Hematopoietic multipotent progenitor cell (in vitro differentiated cells): ENCODE measurements at regions not wholly inside any gene's neighbourhood (a gene's known extent, or its start where the extent isn't known, plus 50 kb on each side); places are given as distances from the start of the nearest gene placed in this dataset.
"Not testable (repeated sequence)": the region's sequence is repeated elsewhere in the genome, so short reads cannot be mapped to it uniquely, and the experiment has no call there.

Source experiments
- DNase-seq, 3 donors: peaks; one replicate each; pipeline ENCODE4 v3.0.0-alpha.2; 2011 to 2015; ENCODE audit warnings: low read depth in 2 of 3, low spot score in 2 of 3

- no peak for DNase-seq
Measured at GRCh38 chr11:29634244-29634643, 382.6 kb downstream of the KCNA4 start.

GRCh38 chr11:29629286-29629685, 387.5 kb downstream of the KCNA4 start:
- DNase-seq, result no peak

DNA sequence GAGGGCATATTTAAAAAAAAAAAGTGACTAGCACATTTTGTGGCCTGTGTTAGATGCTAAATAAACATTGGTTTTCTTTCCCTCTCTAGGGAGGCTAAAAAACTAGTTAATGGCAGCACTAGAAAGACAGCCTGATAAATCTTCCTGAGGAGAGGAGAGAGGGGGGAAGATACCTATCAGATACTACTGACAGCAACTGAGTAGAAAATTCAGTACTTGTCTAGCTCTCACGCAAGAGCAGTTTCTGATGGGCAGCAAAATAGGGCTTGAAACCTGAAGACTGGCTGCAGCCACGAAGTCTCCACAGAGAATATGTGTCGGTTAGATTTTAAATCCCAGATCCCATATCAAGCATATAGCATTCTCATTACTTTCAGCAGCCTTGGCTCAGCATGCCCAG, 388.2 kb downstream of the KCNA4 start:
- no peak for DNase-seq

DNA sequence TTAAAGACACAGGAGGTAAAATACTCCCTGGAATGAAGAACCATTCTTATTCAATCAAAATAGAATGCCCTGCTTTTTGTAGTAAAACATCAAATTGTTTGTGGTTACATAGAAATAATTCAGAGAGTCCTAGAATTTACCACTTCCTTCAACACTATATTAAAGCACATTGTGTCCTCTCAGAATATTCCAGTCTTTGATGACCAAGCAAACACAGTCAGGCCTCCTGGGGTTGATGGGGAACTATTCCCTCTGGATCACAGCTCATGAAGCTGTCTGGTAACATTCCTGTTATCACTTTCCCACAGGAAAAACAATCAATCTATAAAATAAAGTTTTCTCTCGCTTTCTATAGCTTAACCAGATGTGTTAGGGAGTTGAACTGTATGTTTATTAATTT, 389.3 kb downstream of the KCNA4 start:
- no peak for DNase-seq

GRCh38 chr11:29623144-29623722, 393.6 kb downstream of the KCNA4 start:
- DNase-seq, result no peak

GRCh38 chr11:29616611-29617010, 400.2 kb downstream of the KCNA4 start:
- no peak for DNase-seq

- no peak for DNase-seq
Measured at GRCh38 chr11:29612423-29612822, 404.4 kb downstream of the KCNA4 start.

- DNase-seq, result no peak
Measured at GRCh38 chr11:29606330-29607031, 410.3 kb downstream of the KCNA4 start.

DNA sequence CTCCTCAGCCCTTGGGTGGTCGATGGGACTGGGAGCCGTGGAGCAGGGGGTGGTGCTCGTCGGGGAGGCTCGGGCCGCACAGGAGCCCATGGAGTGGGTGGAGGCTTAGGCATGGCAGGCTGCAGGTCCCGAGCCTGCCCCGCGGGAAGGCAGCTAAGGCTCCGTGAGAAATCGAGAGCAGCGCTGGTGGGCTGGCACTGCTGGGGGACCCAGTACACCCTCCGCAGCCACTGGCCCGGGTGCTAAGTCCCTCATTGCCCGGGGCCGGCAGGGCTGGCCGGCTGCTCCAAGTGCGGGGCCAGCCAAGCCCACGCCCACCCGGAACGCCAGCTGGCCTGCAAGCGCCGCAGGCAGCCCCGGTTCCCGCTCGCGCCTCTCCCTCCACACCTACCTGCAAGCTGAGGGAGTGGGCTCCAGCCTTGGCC, 416.7 kb downstream of the KCNA4 start:
- DNase-seq, result not testable (repeated sequence)

DNA sequence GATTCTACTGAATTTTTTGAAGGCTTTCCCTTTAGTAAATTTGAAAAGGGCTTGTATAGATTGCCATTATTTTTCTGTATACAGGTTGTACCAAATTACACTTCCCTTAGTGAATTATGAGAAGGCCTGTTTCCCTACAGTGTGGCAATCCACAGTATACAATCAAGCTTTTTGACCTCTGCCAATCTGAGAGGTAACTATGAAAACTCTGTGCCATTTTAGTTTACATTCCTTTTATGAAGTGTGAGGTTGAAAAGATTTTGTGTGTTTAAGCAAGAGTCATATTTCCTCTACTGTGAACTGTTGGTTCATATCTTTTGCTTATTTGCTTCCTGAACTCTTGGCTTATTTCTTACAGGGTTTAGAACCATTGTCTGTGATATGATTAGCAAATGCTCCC, 432.5 kb downstream of the KCNA4 start:
- no peak for DNase-seq

GRCh38 chr11:29578806-29579205, 438.0 kb downstream of the KCNA4 start:
- no peak for DNase-seq

DNA sequence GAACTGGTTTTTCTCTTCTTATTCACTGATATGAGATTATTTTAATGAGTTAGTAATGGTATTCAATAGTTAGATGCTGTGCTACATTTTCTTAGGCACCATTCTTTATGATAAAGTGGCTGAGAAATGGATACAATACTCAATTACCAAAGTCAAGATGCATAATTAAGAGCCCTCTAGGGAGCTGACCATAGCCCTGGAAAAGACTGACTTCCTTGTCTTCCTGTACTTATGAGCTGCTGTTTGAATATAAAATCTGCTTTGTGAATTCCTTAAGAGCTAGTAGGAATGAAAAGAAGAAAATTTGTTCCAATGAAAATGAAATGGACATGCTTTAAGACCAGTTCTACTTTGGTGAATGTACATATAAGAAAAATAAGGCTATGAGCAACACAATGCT, 452.3 kb downstream of the KCNA4 start:
- no peak for DNase-seq

- DNase-seq, result no peak
Measured at GRCh38 chr11:29562183-29562582, 454.6 kb downstream of the KCNA4 start.

DNA sequence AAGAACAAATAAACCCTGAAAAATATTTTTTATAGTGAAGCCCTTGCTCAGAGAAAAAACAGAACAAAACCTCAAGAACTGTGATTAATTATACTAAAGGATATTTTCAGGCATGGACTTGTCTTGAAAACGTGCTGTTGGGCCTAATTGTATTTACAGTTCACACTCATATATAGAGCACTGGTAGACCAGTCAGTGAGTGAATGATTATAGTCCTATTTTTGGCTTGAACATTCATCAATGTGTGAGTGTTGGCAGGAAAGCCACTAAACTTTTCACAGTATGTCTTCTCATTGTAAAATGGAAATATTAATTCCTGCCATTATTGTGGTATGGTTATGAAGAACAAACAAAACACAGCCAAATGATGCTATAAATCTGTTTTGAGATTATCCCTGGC, 462.8 kb downstream of the KCNA4 start:
- DNase-seq, result no peak

- no peak for DNase-seq
Measured at GRCh38 chr11:29538339-29539036, 478.3 kb downstream of the KCNA4 start.

- DNase-seq, result no peak
Measured at GRCh38 chr11:29534836-29535235, 482.0 kb downstream of the KCNA4 start.

DNA sequence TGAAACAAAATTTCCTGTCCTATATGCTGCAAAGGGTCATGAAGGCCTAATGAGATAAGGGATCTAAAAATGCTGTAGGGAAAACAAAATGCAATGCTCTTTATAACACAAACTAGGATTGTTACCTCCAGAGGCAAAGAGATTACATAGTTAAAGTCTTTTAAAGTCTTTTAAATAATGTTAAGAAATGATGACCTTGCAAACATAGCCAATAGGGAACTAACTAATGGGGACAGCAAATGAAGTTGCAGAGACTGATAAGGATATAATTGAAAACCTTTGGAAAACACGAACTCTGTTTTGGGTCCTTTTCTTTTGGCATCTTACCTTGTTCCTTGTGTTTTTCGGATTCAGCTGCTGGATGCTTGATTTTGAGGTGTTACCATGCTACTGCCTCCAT, 485.9 kb downstream of the KCNA4 start:
- no peak for DNase-seq

- peak in 2 of 3 donors; percentile 15 to 42 for DNase-seq
Measured at GRCh38 chr11:29527391-29527936, 489.4 kb downstream of the KCNA4 start.

DNA sequence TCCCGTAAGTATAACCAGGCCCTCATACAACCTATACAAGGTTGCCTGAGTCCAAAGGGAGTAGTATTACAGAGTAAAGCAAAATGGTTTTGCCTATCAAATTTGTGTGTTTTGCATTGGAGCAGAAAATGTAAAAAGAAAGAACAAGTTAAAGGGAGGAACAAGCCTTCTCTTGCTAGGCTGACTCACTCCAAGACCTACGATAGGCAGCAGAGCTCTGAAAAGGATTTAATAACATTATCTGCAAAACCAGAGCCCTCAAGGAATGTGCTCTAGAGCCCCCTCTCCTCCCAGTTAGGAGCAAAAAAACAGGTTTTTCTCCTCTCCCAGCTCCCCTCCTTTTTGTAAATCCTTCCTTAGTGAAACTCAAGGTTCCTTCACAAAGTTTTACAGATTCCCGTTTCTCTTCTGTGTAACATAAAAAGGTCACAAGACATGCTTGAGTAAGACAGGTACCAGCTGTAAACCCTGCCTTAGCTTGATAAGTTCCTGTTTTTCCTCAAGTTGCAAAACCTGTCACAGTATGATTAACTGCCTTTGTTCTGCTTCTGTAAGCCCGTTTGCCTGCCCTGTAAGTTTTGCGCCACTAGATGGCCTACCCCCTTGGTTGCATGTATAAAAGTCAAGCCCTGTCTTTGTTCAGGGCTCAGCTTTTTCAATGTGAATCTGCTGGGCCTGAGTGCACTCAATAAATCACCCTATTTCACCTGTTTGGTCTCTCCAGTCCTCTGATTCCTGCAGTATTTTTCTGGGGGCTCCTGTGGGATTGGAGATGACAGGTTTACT, 498.2 kb downstream of the KCNA4 start:
- DNase-seq, result peak in 1 of 3 donors; percentile 2

DNA sequence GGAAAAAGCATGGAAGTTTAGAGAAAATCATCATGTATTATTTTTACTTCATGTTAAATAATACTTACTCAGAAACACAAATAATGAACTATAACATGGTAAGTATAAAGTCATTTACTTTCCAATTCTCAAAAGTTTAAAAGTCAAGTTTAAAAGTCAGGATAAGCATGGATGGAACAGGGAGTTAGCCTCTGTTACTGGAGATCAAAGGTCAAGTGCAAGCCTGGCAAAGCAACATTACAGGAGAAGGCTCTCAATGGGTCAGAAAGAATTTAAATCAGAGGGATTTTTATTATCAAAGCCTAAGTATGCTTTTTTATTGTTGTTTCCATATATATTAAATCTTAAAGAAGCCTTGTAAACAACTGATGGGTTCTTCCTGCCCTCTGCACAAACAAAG, 505.4 kb downstream of the KCNA4 start:
- DNase-seq, result no peak

DNA sequence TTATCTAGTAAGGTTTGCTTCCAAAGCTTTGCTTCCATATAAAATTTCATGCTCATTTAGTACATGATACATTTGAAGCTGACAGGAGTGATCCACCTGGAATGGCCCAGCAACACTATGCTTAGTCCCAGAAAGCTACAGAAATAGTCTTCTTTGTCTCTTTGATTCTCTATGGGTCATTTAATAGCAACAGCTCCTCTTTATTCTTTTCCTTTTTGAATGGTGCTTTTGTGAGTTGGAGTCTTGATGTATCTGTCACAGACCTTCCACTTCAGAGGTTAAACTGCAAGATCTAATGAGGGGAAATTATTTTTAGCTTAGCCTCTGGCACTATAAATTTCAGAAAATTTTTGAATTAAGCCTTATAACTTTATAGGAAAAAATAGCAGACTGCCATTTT, 509.5 kb downstream of the KCNA4 start:
- DNase-seq, result no peak
